ENCODE measurements at regions not wholly inside any gene's neighbourhood (a gene's known extent, or its start where the extent isn't known, plus 50 kb on each side); places are given as distances from the start of the nearest gene placed in this dataset.

GRCh38 chr11:21810650-21811049 lies 382.2 kb upstream of the ANO5 start:
- TF ChIP-seq CTCF (conservative IDR thresholded peaks at IDR 0.05 in 1 of 2, IDR thresholded peaks at IDR 0.05 in 1 of 2; ENCODE audit: low read depth in 1 of 2, low read length in 2 of 2) (no peak), EZH2 (IDR thresholded peaks at IDR 0.05; ENCODE audit: low read length, missing control alignments) (no peak)
